ENCODE measurements at regions not wholly inside any gene's neighbourhood (a gene's known extent, or its start where the extent isn't known, plus 50 kb on each side); places are given as distances from the start of the nearest gene placed in this dataset.

DNA sequence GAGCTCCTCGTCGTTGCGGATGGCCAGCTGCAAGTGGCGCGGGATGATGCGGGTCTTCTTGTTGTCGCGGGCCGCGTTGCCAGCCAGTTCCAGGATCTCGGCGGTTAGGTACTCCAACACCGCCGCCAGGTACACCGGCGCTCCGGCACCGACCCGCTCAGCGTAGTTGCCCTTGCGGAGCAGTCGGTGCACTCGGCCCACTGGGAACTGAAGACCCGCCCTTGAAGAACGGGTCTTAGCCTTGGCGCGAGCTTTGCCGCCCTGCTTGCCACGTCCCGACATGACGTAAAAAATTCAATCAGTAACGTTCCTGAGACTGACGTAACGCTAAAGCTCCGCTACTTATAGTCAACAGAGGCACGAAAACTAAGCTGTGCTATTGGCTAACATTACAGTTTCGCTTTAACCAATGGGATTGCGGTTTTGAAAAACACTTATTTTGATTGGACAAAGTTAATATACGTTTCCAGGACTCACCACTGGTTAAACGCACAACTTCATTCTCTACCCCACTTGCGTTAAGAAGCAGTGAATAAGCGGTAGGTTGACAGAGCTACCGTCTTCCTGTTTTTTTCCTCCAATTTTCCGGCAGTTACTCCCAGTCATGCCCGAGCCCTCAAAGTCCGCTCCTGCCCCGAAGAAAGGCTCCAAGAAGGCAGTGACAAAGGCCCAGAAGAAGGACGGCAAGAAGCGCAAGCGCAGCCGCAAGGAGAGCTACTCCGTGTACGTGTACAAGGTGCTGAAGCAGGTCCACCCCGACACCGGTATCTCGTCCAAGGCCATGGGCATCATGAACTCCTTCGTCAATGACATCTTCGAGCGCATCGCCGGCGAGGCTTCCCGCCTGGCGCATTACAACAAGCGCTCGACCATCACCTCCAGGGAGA, 73.9 kb downstream of the OR2B2 start (continued):
- TF ChIP-seq, protein P1, sequence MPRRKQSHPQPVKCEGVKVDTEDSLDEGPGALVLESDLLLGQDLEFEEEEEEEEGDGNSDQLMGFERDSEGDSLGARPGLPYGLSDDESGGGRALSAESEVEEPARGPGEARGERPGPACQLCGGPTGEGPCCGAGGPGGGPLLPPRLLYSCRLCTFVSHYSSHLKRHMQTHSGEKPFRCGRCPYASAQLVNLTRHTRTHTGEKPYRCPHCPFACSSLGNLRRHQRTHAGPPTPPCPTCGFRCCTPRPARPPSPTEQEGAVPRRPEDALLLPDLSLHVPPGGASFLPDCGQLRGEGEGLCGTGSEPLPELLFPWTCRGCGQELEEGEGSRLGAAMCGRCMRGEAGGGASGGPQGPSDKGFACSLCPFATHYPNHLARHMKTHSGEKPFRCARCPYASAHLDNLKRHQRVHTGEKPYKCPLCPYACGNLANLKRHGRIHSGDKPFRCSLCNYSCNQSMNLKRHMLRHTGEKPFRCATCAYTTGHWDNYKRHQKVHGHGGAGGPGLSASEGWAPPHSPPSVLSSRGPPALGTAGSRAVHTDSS (CRISPR knock-in tag; conservative IDR thresholded peaks at IDR 0.05) = peak; percentile 93
- TF ChIP-seq ZNF260 (CRISPR knock-in tag; IDR thresholded peaks at IDR 0.05; ENCODE audit: borderline replicate concordance, low read depth) (no peak), ETV6 (CRISPR knock-in tag; conservative IDR thresholded peaks at IDR 0.05) (0 out of 2 replicates have a peak, but pooled peaks have one; percentile 36), ZFP37 (CRISPR knock-in tag; IDR thresholded peaks at IDR 0.05; ENCODE audit: borderline replicate concordance) (peak; percentile 78), ZNF446 (CRISPR knock-in tag; IDR thresholded peaks at IDR 0.05) (peak; percentile 95), ZNF564 (CRISPR knock-in tag; IDR thresholded peaks at IDR 0.05) (peak; percentile 27; the same call in 1 of the 2 replicates), ZNF317 (CRISPR knock-in tag; IDR thresholded peaks at IDR 0.05) (peak; percentile 29; the same call in 1 of the 2 replicates), FOXC1 (CRISPR knock-in tag; IDR thresholded peaks at IDR 0.05; ENCODE audit: borderline replicate concordance) (peak; percentile 86), ZZZ3 (CRISPR knock-in tag; IDR thresholded peaks at IDR 0.05; ENCODE audit: borderline replicate concordance) (peak; percentile 3), NCOA1 (CRISPR knock-in tag; IDR thresholded peaks at IDR 0.05) (peak; percentile 97), SALL1 (CRISPR knock-in tag; IDR thresholded peaks at IDR 0.05) (peak; percentile 90), ZNF251 (CRISPR knock-in tag; IDR thresholded peaks at IDR 0.05) (no peak; the same call in 1 of the 2 replicates), SUZ12 (IDR thresholded peaks at IDR 0.05; ENCODE audit: low read depth, low read length) (no peak), RFX5 (IDR thresholded peaks at IDR 0.05; ENCODE audit: low read depth, low read length) (peak; percentile 67; the same call in 1 of the 2 replicates), ZNF792 (CRISPR knock-in tag; IDR thresholded peaks at IDR 0.05) (no peak)
- TF ChIP-seq, protein P2, sequence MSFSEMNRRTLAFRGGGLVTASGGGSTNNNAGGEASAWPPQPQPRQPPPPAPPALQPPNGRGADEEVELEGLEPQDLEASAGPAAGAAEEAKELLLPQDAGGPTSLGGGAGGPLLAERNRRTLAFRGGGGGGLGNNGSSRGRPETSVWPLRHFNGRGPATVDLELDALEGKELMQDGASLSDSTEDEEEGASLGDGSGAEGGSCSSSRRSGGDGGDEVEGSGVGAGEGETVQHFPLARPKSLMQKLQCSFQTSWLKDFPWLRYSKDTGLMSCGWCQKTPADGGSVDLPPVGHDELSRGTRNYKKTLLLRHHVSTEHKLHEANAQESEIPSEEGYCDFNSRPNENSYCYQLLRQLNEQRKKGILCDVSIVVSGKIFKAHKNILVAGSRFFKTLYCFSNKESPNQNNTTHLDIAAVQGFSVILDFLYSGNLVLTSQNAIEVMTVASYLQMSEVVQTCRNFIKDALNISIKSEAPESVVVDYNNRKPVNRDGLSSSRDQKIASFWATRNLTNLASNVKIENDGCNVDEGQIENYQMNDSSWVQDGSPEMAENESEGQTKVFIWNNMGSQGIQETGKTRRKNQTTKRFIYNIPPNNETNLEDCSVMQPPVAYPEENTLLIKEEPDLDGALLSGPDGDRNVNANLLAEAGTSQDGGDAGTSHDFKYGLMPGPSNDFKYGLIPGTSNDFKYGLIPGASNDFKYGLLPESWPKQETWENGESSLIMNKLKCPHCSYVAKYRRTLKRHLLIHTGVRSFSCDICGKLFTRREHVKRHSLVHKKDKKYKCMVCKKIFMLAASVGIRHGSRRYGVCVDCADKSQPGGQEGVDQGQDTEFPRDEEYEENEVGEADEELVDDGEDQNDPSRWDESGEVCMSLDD (CRISPR knock-in tag; IDR thresholded peaks at IDR 0.05; ENCODE audit: borderline replicate concordance) = no peak
- TF ChIP-seq, protein P3, sequence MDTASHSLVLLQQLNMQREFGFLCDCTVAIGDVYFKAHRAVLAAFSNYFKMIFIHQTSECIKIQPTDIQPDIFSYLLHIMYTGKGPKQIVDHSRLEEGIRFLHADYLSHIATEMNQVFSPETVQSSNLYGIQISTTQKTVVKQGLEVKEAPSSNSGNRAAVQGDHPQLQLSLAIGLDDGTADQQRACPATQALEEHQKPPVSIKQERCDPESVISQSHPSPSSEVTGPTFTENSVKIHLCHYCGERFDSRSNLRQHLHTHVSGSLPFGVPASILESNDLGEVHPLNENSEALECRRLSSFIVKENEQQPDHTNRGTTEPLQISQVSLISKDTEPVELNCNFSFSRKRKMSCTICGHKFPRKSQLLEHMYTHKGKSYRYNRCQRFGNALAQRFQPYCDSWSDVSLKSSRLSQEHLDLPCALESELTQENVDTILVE (CRISPR knock-in tag; IDR thresholded peaks at IDR 0.05) = peak; percentile 56; the same call in 1 of the 2 replicates
- TF ChIP-seq, protein P4, sequence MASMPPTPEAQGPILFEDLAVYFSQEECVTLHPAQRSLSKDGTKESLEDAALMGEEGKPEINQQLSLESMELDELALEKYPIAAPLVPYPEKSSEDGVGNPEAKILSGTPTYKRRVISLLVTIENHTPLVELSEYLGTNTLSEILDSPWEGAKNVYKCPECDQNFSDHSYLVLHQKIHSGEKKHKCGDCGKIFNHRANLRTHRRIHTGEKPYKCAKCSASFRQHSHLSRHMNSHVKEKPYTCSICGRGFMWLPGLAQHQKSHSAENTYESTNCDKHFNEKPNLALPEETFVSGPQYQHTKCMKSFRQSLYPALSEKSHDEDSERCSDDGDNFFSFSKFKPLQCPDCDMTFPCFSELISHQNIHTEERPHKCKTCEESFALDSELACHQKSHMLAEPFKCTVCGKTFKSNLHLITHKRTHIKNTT (CRISPR knock-in tag; IDR thresholded peaks at IDR 0.05) = no peak

Measured in HepG2 (cell line).